NT2/D1 (cell line): ENCODE measurements at regions not wholly inside any gene's neighbourhood (a gene's known extent, or its start where the extent isn't known, plus 50 kb on each side); places are given as distances from the start of the nearest gene placed in this dataset.

Source experiments
- SUZ12 ChIP-seq: IDR thresholded peaks from 2 replicates; pipeline ENCODE4 v1.6.1; 2011; ENCODE audit not compliant: insufficient read length, insufficient read depth; ENCODE audit errors: extremely low read depth
- YY1 ChIP-seq: IDR thresholded peaks from 2 replicates; pipeline ENCODE4 v1.6.1; 2011; ENCODE audit not compliant: insufficient read length, insufficient read depth
- ZNF274 ChIP-seq: IDR thresholded peaks from 2 replicates; pipeline ENCODE4 v1.6.1; 2011; ENCODE audit warnings: mild to moderate bottlenecking, low read depth, low read length

DNA sequence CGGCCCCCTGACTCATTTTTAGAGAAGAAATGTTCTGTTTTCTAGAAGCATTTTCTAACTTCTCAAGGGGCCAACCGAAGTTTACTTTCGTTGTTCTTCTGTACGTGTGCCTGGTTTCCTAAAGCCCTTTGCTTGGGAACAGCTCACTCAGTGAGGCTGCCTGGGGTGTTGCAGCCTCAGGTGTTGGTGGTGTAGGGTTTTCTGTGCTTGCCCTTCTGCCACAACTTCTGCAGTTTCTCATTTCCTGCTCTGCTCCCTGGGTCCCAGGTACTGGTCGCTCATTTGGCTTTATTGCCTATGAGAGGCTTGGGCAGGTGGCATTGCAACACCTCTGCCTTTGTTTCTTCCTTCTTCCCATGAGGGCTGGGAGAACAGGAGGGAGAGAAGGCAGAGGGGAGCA is 278.3 kb downstream of the SOX4 start:
- TF ChIP-seq YY1 (no peak), ZNF274 (no peak), SUZ12 (no peak)
